ENCODE measurements at regions not wholly inside any gene's neighbourhood (a gene's known extent, or its start where the extent isn't known, plus 50 kb on each side); places are given as distances from the start of the nearest gene placed in this dataset.

DNA sequence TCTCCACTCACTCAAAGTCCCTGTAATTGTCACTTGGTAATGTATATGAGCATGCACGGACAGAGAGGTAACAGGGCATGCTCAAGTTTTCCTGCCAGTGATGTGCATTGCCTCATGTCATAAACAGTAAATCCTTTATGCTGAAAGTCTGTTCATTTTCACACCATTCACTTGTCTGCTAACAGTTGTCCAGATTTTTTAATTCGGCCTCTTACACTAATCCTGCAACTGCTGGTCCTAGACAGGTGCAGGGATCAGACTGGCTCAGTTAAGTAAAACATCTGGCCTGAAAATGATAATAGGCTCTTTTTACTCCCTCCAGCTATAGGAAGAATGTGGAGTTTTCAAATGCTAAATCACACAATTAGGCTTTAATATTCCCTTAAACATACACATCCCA, 185.4 kb upstream of the VGLL2 start:
- Histone ChIP-seq H3K4me1 (ENCODE audit: low read length) (no peaks in the 10 kb centered on the region; the same call in 1 of the 2 replicates), H3K4me2 (ENCODE audit: low read length) (no peak overlapping the region), H3K4me3 (ENCODE audit: low read length) (no peak overlapping the region), H3K27ac (ENCODE audit: low read length) (no peak overlapping the region), H4K20me1 (ENCODE audit: insufficient read depth, low read length) (no peaks in the 10 kb centered on the region), H3K27me3 (ENCODE audit: low read depth, low read length) (no peaks in the 10 kb centered on the region), H2AFZ (ENCODE audit: low read depth, low read length) (no peak overlapping the region), H3K36me3 (replicated peaks; ENCODE audit: low read depth, low read length) (no peaks in the 10 kb centered on the region), H3K9me3 (ENCODE audit: insufficient read depth, low read length) (no peaks in the 10 kb centered on the region), H3K79me2 (ENCODE audit: low read length) (no peaks in the 10 kb centered on the region), H3K9ac (ENCODE audit: low read length) (no peak overlapping the region)
- TF ChIP-seq, protein P1, sequence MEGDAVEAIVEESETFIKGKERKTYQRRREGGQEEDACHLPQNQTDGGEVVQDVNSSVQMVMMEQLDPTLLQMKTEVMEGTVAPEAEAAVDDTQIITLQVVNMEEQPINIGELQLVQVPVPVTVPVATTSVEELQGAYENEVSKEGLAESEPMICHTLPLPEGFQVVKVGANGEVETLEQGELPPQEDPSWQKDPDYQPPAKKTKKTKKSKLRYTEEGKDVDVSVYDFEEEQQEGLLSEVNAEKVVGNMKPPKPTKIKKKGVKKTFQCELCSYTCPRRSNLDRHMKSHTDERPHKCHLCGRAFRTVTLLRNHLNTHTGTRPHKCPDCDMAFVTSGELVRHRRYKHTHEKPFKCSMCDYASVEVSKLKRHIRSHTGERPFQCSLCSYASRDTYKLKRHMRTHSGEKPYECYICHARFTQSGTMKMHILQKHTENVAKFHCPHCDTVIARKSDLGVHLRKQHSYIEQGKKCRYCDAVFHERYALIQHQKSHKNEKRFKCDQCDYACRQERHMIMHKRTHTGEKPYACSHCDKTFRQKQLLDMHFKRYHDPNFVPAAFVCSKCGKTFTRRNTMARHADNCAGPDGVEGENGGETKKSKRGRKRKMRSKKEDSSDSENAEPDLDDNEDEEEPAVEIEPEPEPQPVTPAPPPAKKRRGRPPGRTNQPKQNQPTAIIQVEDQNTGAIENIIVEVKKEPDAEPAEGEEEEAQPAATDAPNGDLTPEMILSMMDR (IDR thresholded peaks at IDR 0.05; ENCODE audit: low read depth, low read length), result no peak
- TF ChIP-seq EZH2phosphoT487 (IDR thresholded peaks at IDR 0.05; ENCODE audit: low read depth), result no peak

DNA sequence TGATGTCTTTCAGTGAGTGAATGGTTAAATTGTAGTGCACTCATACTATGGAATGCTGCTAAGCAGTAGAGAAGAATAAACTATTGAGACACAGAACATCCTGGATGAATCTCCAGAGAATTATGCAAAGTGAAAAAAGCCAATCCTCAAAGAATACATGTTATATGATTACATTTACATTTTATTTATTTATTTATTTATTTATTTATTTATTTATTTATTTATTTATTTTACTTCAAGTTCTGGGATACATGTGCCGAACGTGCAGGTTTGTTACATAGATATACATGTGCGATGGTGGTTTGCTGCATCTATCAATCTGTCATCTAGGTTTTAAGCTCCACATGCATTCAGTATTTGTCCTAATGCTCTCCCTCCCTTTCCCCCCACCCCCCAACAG, 175.8 kb upstream of the VGLL2 start:
- Histone ChIP-seq H3K9me3 (ENCODE audit: insufficient read depth, low read length) (no peaks in the 10 kb centered on the region), H3K79me2 (ENCODE audit: low read length) (no peaks in the 10 kb centered on the region), H2AFZ (ENCODE audit: low read depth, low read length) (no peak overlapping the region), H3K36me3 (replicated peaks; ENCODE audit: low read depth, low read length) (no peaks in the 10 kb centered on the region), H3K4me3 (ENCODE audit: low read length) (no peak overlapping the region), H3K4me2 (ENCODE audit: low read length) (no peak overlapping the region), H3K9ac (ENCODE audit: low read length) (no peak overlapping the region), H3K27me3 (ENCODE audit: low read depth, low read length) (no peaks in the 10 kb centered on the region), H3K27ac (ENCODE audit: low read length) (no peak overlapping the region), H3K4me1 (ENCODE audit: low read length) (no peaks in the 10 kb centered on the region), H4K20me1 (ENCODE audit: insufficient read depth, low read length) (no peaks in the 10 kb centered on the region)
- TF ChIP-seq, protein P1 (IDR thresholded peaks at IDR 0.05; ENCODE audit: low read depth, low read length), result no peak

DNA sequence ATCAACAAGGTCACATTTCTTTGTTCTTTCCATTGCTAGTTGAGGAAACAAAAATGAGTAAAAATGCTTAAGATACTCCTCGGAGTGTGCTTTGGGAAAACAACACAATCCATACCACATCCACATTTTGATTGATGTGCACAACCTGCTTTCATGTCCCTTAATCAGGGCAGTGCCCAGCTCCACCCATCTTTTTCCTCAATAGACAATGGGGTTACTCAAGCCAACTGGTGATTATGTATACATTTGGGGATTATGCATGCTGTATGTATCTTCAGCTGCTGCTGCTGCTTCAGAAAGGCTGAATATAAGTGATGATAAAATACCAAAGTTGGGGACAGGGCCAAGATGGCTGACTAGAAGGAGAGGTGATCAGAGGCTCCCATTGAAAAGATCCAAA, 155.2 kb upstream of the VGLL2 start:
- Histone ChIP-seq H2AFZ (ENCODE audit: low read depth, low read length) (no peak overlapping the region), H3K9ac (ENCODE audit: low read length) (no peak overlapping the region), H3K27me3 (ENCODE audit: low read depth, low read length) (no peaks in the 10 kb centered on the region), H3K4me3 (ENCODE audit: low read length) (no peak overlapping the region), H4K20me1 (ENCODE audit: insufficient read depth, low read length) (no peaks in the 10 kb centered on the region), H3K4me1 (ENCODE audit: low read length) (no peaks in the 10 kb centered on the region), H3K79me2 (ENCODE audit: low read length) (no peaks in the 10 kb centered on the region), H3K9me3 (ENCODE audit: insufficient read depth, low read length) (no peaks in the 10 kb centered on the region), H3K4me2 (ENCODE audit: low read length) (no peak overlapping the region), H3K27ac (ENCODE audit: low read length) (no peak overlapping the region), H3K36me3 (replicated peaks; ENCODE audit: low read depth, low read length) (no peaks in the 10 kb centered on the region)
- TF ChIP-seq, protein P1 (IDR thresholded peaks at IDR 0.05; ENCODE audit: low read depth, low read length), result no peak
- no peak for TF ChIP-seq EZH2phosphoT487 (IDR thresholded peaks at IDR 0.05; ENCODE audit: low read depth)

DNA sequence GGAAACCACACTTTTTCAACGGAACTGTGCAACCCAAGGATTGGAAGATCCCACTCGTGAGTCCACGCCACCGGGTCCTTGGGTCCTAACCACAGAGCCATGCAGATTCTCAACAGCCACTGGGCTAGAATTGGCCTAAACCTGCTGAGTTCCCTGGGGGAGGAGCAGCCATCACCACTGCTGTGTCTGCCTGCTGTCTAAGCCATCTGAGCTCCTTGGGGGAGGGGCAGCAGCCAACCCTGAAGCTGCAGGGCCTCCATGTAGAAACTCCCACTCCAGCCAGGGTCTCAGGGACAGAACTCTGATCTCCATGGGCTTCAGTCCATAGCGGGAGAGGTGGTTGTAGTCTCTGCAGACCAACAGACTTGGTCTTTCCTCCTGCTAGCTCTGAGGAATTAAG, 154.6 kb upstream of the VGLL2 start:
- H4K20me1 ChIP-seq (ENCODE audit: insufficient read depth, low read length), result no peaks in the 10 kb centered on the region
- H3K27ac ChIP-seq (ENCODE audit: low read length), result no peak overlapping the region
- no peak overlapping the region for H3K4me3 ChIP-seq (ENCODE audit: low read length)
- no peak overlapping the region for H3K4me2 ChIP-seq (ENCODE audit: low read length)
- H2AFZ ChIP-seq (ENCODE audit: low read depth, low read length), result no peak overlapping the region
- H3K79me2 ChIP-seq (ENCODE audit: low read length), result no peaks in the 10 kb centered on the region
- no peak for TF ChIP-seq EZH2phosphoT487 (IDR thresholded peaks at IDR 0.05; ENCODE audit: low read depth)
- TF ChIP-seq, protein P1 (IDR thresholded peaks at IDR 0.05; ENCODE audit: low read depth, low read length), result no peak
- H3K4me1 ChIP-seq (ENCODE audit: low read length), result no peaks in the 10 kb centered on the region
- H3K36me3 ChIP-seq (replicated peaks; ENCODE audit: low read depth, low read length), result no peaks in the 10 kb centered on the region
- no peaks in the 10 kb centered on the region for H3K27me3 ChIP-seq (ENCODE audit: low read depth, low read length)
- H3K9ac ChIP-seq (ENCODE audit: low read length), result no peak overlapping the region
- H3K9me3 ChIP-seq (ENCODE audit: insufficient read depth, low read length), result no peaks in the 10 kb centered on the region
